GM12892 (cell line): ENCODE measurements at regions not wholly inside any gene's neighbourhood (a gene's known extent, or its start where the extent isn't known, plus 50 kb on each side); places are given as distances from the start of the nearest gene placed in this dataset.
"Not testable (repeated sequence)": the region's sequence is repeated elsewhere in the genome, so short reads cannot be mapped to it uniquely, and the experiment has no call there.

ENCODE experiments used
- POLR2A ChIP-seq: IDR thresholded peaks from 2 replicates; pipeline ENCODE4 v1.6.1; 2011; ENCODE audit warnings: low read depth, low read length, control low read depth
- POLR2AphosphoS5 ChIP-seq: IDR thresholded peaks from 2 replicates; pipeline ENCODE4 v1.6.1; 2011; ENCODE audit warnings: low read depth, low read length, control low read depth

- not testable (repeated sequence) for TF ChIP-seq POLR2AphosphoS5, POLR2A
Measured at GRCh38 chr11:67801397-67801796, 127.0 kb upstream of the ALDH3B2 start.
